Adrenal gland (tissue), 9 donors: ENCODE measurements at regions not wholly inside any gene's neighbourhood (a gene's known extent, or its start where the extent isn't known, plus 50 kb on each side); places are given as distances from the start of the nearest gene placed in this dataset.

Experiments
- DNase-seq, 7 donors: peaks; one replicate each; pipeline ENCODE4 v3.0.0-alpha.2; 2019 to 2020
- H3K27ac ChIP-seq, 5 donors: fragments of 200-600 bp; sonication (generic) in 4 of 5; 1 replicate in 3 of 5; 2 replicates in 2 of 5; pipeline versions ENCODE4 v1.5.1 to v1.8.0; 2016 to 2020; ENCODE audit warnings: mild to moderate bottlenecking in 1 of 5
- H3K27me3 ChIP-seq: fragments of 200-600 bp; 2 replicates; pipeline ENCODE4 v1.8.0; 2021
- H3K36me3 ChIP-seq, 2 donors: fragments of 200-600 bp; replicated peaks in 1 of 2; 1 replicate in 1 of 2; 2 replicates in 1 of 2; pipeline versions ENCODE4 v1.5.1 to v1.8.0; 2018 to 2022
- H3K4me1 ChIP-seq, 2 donors: fragments of 200-600 bp; replicated peaks in 1 of 2; 1 replicate in 1 of 2; 2 replicates in 1 of 2; pipeline versions ENCODE4 v1.5.1 to v1.8.0; 2018 to 2021
- H3K4me3 ChIP-seq, 4 donors: fragments of 200-600 bp; sonication (generic) in 3 of 4; one replicate each; pipeline ENCODE4 v1.5.1; 2016 to 2018
- H3K9me3 ChIP-seq, 3 donors: fragments of 200-600 bp; sonication (generic) in 1 of 3; replicated peaks in 1 of 3; 1 replicate in 2 of 3; 2 replicates in 1 of 3; pipeline versions ENCODE4 v1.5.1 to v1.8.0; 2016 to 2021
- POLR2A ChIP-seq, 2 donors: fragments of 450-650 bp; IDR thresholded peaks; one replicate each; pipeline ENCODE4 v1.6.1; 2017; ENCODE audit warnings: antibody characterized with exemption in 2 of 2, mild to moderate bottlenecking in 2 of 2, moderate library complexity in 1 of 2
- WGBS, 4 donors: extraction: QIAGEN DNeasy Blood & Tissue Kit in 2 of 4; methylation state at CpG; one replicate each; pipeline versions ENCODE4 v1.1.5 to v1.1.7; 2013 to 2017; 5-methylcytosine and 5-hydroxymethylcytosine counted together
- intact Hi-C, 2 donors: fragments of 100-400 bp; cut with DNase I; formaldehyde crosslinking; loops; one replicate each; pipeline versions ENCODE4 v1.14.1 to v1.15.0; 2022 to 2023
- TF ChIP-seq, protein P1 (sequence below), 6 experiments: fragments of 450-650 bp in 4 of 6; fragments of 200-600 bp in 2 of 6; sonication (generic) in 1 of 6; IDR thresholded peaks; 1 replicate in 5 of 6; 2 replicates in 1 of 6; pipeline versions ENCODE4 v1.5.1 to v1.8.0; 2016 to 2021; ENCODE audit warnings: antibody characterized with exemption in 6 of 6, mild to moderate bottlenecking in 2 of 6, moderate library complexity in 1 of 6
- donor health status: healthy with polysubstance abuse.
- donor health status: Bipolar disorder and iron deficiency.
- donor health status: DM: yes; HTN: yes; CAD: no.
- donor health status: DM: no; HTN: no; CAD: no.
- donor health status: DM: no; HTN: no; CAD: no.

DNA sequence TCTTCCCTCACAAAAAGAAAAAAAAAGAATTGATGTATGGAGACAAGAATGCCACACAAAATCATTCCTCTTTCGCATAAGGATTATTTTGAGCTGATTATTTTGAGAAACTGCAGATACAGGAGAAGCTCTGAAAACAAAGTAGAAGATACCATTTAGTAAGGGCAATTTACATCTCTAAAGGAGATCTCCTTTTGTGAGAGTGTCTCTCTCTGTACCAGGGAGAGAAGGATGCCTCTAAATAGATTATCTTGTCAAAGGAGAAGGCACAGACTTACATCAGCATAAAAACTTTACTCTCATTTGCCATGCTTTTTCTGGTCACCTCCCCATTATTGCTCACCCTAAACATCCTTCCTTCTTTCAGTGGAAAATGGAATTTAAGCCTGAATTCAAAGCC, 747.9 kb upstream of the COBL start:
- no peak for DNase-seq
- TF ChIP-seq, protein P1, sequence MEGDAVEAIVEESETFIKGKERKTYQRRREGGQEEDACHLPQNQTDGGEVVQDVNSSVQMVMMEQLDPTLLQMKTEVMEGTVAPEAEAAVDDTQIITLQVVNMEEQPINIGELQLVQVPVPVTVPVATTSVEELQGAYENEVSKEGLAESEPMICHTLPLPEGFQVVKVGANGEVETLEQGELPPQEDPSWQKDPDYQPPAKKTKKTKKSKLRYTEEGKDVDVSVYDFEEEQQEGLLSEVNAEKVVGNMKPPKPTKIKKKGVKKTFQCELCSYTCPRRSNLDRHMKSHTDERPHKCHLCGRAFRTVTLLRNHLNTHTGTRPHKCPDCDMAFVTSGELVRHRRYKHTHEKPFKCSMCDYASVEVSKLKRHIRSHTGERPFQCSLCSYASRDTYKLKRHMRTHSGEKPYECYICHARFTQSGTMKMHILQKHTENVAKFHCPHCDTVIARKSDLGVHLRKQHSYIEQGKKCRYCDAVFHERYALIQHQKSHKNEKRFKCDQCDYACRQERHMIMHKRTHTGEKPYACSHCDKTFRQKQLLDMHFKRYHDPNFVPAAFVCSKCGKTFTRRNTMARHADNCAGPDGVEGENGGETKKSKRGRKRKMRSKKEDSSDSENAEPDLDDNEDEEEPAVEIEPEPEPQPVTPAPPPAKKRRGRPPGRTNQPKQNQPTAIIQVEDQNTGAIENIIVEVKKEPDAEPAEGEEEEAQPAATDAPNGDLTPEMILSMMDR (IDR thresholded peaks at IDR 0.05), result no peak
- H3K4me3 ChIP-seq, result no peak overlapping the region
- no peaks in the 10 kb centered on the region for H3K4me1 ChIP-seq
- no peaks in the 10 kb centered on the region for H3K27me3 ChIP-seq
- WGBS, 4 donors, result 80 to 91% (median 85%) methylated on average over 1 of the region's 1 CpG
- intact Hi-C loops, result no loop called here
- no peaks in the 10 kb centered on the region for H3K9me3 ChIP-seq
- no peaks in the 10 kb centered on the region for H3K36me3 ChIP-seq
- no peak overlapping the region for H3K27ac ChIP-seq

DNA sequence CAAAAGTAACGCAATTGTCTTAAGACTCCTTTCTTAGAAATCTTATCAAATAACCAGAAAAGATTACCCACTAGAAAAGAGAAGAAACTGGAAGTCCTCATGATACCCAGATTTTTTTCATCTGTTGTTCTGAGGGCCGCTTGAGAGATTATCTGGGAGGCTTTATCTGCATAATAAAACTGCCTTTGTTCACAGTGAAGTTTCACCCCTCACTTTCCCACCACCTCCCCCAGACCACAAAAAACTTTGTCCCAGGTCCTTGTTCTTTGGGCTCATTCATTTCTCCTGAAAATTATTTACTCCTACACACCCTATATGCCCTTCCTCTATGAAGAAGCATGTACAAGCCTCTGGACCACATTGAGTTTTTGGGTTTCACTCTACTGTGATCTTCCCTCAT, 745.1 kb upstream of the COBL start:
- no peaks in the 10 kb centered on the region for H3K9me3 ChIP-seq
- no peak overlapping the region for H3K27ac ChIP-seq
- TF ChIP-seq, protein P1 (IDR thresholded peaks at IDR 0.05), result no peak
- TF ChIP-seq POLR2A (IDR thresholded peaks at IDR 0.05), result no peak
- H3K4me1 ChIP-seq, result no peaks in the 10 kb centered on the region
- no peaks in the 10 kb centered on the region for H3K27me3 ChIP-seq
- DNase-seq, result no peak
- intact Hi-C loops, result no loop called here
- H3K36me3 ChIP-seq, result no peaks in the 10 kb centered on the region
- 76 to 83% (median 80%) methylated on average over 2 of the region's 2 CpGs for WGBS, 4 donors
- H3K4me3 ChIP-seq, result no peak overlapping the region

DNA sequence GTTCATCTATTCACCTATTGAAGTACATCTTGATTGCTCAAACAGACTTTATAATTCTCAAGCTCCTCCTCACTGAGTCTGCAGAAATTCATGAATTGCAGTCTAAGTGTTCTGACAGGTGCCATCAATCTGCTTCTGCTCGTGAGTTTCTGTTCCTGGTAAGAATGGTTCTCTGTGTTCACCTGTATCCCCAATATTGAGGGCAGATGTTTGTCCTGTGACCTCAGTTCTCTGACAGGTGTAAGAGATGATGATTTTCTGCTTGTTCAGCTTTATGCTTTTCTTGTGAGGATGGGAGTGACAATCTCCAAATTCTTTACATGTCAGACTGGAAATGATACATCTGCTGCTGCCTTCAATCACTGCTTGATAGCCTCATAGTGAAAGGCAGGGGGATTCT, 736.9 kb upstream of the COBL start:
- H3K9me3 ChIP-seq, result no peaks in the 10 kb centered on the region
- WGBS, 4 donors, result 0 to 57% (median 25%) methylated on average over 1 of the region's 1 CpG
- H3K27ac ChIP-seq, result no peak overlapping the region
- TF ChIP-seq, protein P1 (IDR thresholded peaks at IDR 0.05), result no peak
- no peak for TF ChIP-seq POLR2A (IDR thresholded peaks at IDR 0.05)
- no peak overlapping the region for H3K4me3 ChIP-seq
- DNase-seq, result no peak
- H3K36me3 ChIP-seq, result no peaks in the 10 kb centered on the region
- intact Hi-C loops, result no loop called here
- no peaks in the 10 kb centered on the region for H3K27me3 ChIP-seq
- H3K4me1 ChIP-seq, result no peaks in the 10 kb centered on the region

DNA sequence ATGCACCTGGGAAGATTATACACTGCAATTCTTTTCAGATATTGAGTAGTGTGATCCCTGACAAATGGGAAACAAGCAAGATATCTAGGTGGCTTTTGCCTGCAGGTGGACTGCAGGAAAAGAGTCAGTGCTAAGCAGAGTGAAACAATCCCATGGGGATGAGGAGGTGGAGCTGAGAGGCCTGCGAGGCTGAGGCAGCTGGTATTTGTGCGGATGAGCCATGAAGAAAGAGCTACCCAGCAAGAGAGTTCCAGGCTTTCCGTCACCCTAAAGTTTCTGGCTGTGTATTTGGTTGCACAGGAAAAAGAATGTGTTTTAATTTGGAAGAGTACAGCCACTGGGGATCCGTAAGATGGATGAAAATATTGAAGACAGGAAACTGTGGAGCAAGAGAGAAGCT, 714.1 kb upstream of the COBL start:
- intact Hi-C loops, result no loop called here
- Histone ChIP-seq H3K27me3 (no peaks in the 10 kb centered on the region), H3K4me1 (peaks cover 0 to 9% of the 10 kb centered on the region in 2 donors), H3K4me3 (no peak overlapping the region), H3K36me3 (no peaks in the 10 kb centered on the region), H3K27ac (no peak overlapping the region), H3K9me3 (no peaks in the 10 kb centered on the region)
- no peak for DNase-seq
- TF ChIP-seq, protein P1 (IDR thresholded peaks at IDR 0.05), result no peak
- TF ChIP-seq POLR2A (IDR thresholded peaks at IDR 0.05), result no peak
- 69 to 85% (median 78%) methylated on average over 4 of the region's 4 CpGs for WGBS, 4 donors
